Gastrocnemius medialis (tissue), 4 donors: ENCODE measurements at regions not wholly inside any gene's neighbourhood (a gene's known extent, or its start where the extent isn't known, plus 50 kb on each side); places are given as distances from the start of the nearest gene placed in this dataset.

Source experiments
- ATAC-seq, 2 donors: fragments of 150-250 bp; one replicate each; pipeline ENCODE4 v1.9.1; 2016
- DNase-seq, 2 donors: peaks; one replicate each; pipeline ENCODE4 v3.0.0-alpha.2; 2019
- H3K27ac ChIP-seq, 4 donors: fragments of 200-600 bp; sonication (generic); 1 replicate in 1 of 4; 2 replicates in 3 of 4; pipeline ENCODE4 v1.5.1; 2016 to 2018; ENCODE audit warnings: mild to moderate bottlenecking in 2 of 4, moderate library complexity in 1 of 4
- H3K27me3 ChIP-seq, 3 donors: fragments of 200-600 bp; sonication (generic) in 2 of 3; 1 replicate in 1 of 3; 2 replicates in 2 of 3; pipeline versions ENCODE4 v1.5.1 to v1.6.0; 2016 to 2019; ENCODE audit warnings: mild to moderate bottlenecking in 1 of 3, moderate library complexity in 1 of 3
- H3K36me3 ChIP-seq, 2 donors: fragments of 200-600 bp; sonication (generic) in 1 of 2; one replicate each; pipeline ENCODE4 v1.5.1; 2017 to 2018
- H3K4me1 ChIP-seq, 2 donors: fragments of 200-600 bp; sonication (generic) in 1 of 2; one replicate each; pipeline ENCODE4 v1.5.1; 2016 to 2017; ENCODE audit warnings: mild to moderate bottlenecking in 2 of 2
- H3K4me3 ChIP-seq, 4 donors: fragments of 200-600 bp; sonication (generic) in 3 of 4; 1 replicate in 1 of 4; 2 replicates in 3 of 4; pipeline ENCODE4 v1.5.1; 2016 to 2019; ENCODE audit warnings: mild to moderate bottlenecking in 2 of 4
- H3K9me3 ChIP-seq, 3 donors: fragments of 200-600 bp; sonication (generic) in 2 of 3; 1 replicate in 1 of 3; 2 replicates in 2 of 3; pipeline ENCODE4 v1.5.1; 2016 to 2019
- POLR2A ChIP-seq, 2 donors: fragments of 450-650 bp; IDR thresholded peaks; one replicate each; pipeline ENCODE4 v1.6.1; 2017; ENCODE audit warnings: antibody characterized with exemption in 2 of 2, mild to moderate bottlenecking in 2 of 2, moderate library complexity in 2 of 2
- in situ Hi-C, 4 donors: fragments of 200-750 bp; cut with MboI; loops; one replicate each; pipeline versions ENCODE4 v1.15.0 to v1.8.0; 2017; ENCODE audit warnings: low sequenced_read_pairs in 4 of 4
- intact Hi-C: fragments of 100-400 bp; cut with DNase I; formaldehyde crosslinking; loops from one replicate; pipeline ENCODE4 v1.15.1; 2023; ENCODE audit warnings: low total_unique reads
- TF ChIP-seq, protein P1 (sequence below), 5 experiments: fragments of 450-650 bp in 3 of 5; fragments of 200-600 bp in 2 of 5; sonication (generic) in 2 of 5; IDR thresholded peaks in 4 of 5; conservative IDR thresholded peaks in 1 of 5; 1 replicate in 4 of 5; 2 replicates in 1 of 5; pipeline ENCODE4 v1.5.1; 2016 to 2019; ENCODE audit warnings: antibody characterized with exemption in 5 of 5, mild to moderate bottlenecking in 3 of 5, moderate library complexity in 3 of 5

DNA sequence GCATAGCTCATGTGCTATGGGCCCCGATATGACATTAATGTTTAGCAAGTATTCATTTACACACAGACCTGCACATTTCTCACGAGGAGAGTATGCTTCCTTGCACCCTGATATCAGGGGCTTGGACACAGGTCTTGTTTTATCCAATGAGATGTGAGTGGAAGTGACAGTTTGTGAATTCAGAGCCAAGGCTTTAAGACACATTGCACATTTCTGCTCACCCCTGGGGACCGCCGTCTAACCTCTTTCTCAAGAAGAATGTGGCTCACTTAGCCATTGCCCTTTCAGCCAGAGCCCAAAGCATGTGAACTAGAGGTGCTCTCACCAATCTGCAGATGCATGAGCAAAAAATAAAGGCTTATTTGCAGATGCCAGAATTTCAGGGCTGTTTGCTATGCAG lies 116.1 kb upstream of the C16orf82 start:
- Histone ChIP-seq H3K4me1 (no peaks in the 10 kb centered on the region), H3K4me3 (no peak overlapping the region), H3K36me3 (no peaks in the 10 kb centered on the region), H3K27ac (no peak overlapping the region), H3K9me3 (no peaks in the 10 kb centered on the region), H3K27me3 (no peaks in the 10 kb centered on the region)
- no peak for ATAC-seq
- no peak for DNase-seq
- in situ Hi-C loops (no loop called here), intact Hi-C loops (no loop called here)
- TF ChIP-seq POLR2A (IDR thresholded peaks at IDR 0.05): no peak

DNA sequence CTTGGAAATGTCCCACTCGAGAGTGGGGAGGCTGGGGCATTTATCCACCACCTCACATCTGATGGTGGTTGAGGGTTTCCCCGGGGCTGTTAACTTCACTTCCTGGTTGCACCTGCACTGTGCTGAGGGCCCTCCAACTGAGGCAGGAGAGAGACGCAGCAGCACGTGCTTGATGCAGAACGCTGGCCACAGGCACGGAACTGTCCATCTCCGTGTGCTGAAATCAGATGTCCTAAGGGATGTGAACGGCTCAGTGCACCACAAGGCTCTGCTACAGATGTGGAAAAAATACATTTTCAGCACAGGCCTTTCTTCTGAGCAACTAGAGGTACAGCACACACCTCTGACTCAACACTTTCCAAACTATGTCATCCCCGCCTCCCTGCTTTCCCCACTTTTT lies 114.8 kb upstream of the C16orf82 start:
- Histone ChIP-seq H3K4me1 (no peaks in the 10 kb centered on the region), H3K27ac (no peak overlapping the region), H3K36me3 (no peaks in the 10 kb centered on the region), H3K4me3 (no peak overlapping the region), H3K9me3 (no peaks in the 10 kb centered on the region), H3K27me3 (no peaks in the 10 kb centered on the region)
- in situ Hi-C loops (no loop called here), intact Hi-C loops (no loop called here)
- TF ChIP-seq, protein P1, sequence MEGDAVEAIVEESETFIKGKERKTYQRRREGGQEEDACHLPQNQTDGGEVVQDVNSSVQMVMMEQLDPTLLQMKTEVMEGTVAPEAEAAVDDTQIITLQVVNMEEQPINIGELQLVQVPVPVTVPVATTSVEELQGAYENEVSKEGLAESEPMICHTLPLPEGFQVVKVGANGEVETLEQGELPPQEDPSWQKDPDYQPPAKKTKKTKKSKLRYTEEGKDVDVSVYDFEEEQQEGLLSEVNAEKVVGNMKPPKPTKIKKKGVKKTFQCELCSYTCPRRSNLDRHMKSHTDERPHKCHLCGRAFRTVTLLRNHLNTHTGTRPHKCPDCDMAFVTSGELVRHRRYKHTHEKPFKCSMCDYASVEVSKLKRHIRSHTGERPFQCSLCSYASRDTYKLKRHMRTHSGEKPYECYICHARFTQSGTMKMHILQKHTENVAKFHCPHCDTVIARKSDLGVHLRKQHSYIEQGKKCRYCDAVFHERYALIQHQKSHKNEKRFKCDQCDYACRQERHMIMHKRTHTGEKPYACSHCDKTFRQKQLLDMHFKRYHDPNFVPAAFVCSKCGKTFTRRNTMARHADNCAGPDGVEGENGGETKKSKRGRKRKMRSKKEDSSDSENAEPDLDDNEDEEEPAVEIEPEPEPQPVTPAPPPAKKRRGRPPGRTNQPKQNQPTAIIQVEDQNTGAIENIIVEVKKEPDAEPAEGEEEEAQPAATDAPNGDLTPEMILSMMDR (IDR thresholded peaks at IDR 0.05 in 4 of 5, conservative IDR thresholded peaks at IDR 0.05 in 1 of 5): no peak
- TF ChIP-seq POLR2A (IDR thresholded peaks at IDR 0.05): no peak
- DNase-seq: no peak
- no peak for ATAC-seq

DNA sequence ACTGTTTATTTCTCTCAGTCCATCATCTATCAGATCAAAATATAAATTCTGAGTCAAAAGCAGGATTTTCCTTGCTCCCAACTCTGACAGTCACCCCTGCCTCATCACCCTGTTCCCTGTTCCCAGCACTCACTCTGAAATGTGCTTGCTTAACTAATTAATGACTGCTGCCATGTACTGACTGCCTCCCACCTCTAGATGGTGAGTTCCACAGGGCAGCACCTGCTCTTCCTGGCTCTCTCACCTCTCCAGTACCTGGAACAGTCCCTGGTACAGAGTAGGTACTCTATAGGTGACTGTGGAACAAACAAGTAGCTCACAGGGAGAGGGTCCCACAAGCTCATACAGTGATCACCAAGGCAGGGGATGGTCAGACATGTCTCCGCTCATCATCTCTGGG lies 114.3 kb upstream of the C16orf82 start:
- ATAC-seq: no peak
- Histone ChIP-seq H3K27ac (no peak overlapping the region), H3K4me3 (no peak overlapping the region), H3K27me3 (no peaks in the 10 kb centered on the region), H3K36me3 (no peaks in the 10 kb centered on the region), H3K9me3 (no peaks in the 10 kb centered on the region), H3K4me1 (no peaks in the 10 kb centered on the region)
- in situ Hi-C loops (no loop called here), intact Hi-C loops (no loop called here)
- DNase-seq: no peak
- no peak for TF ChIP-seq POLR2A (IDR thresholded peaks at IDR 0.05)
- TF ChIP-seq, protein P1 (IDR thresholded peaks at IDR 0.05 in 4 of 5, conservative IDR thresholded peaks at IDR 0.05 in 1 of 5): no peak

DNA sequence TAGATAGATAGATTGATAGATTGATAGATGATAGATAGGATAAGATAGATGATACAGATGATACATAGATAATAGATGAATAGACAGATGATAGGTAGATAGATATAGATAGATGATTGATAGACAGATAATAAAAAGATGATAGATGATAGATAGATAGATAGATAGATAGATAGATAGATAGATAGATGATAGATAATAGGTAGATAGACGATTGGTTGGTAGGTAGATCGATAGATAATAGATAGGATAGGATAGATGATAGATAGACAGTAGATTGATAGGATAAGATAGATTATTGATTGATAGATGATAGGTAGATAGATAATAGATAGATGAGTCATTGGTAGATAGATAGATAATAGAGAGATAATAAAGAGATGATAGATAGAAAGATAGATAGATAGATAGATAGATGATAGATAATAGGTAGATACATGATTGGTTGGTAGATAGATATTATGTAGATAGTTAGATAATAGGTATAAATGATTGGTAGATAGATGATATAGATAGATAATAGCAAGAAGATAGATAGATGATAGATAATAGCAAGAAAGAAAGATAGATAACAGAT lies 109.4 kb upstream of the C16orf82 start:
- H3K9me3 ChIP-seq: no peaks in the 10 kb centered on the region
- H3K27me3 ChIP-seq: no peaks in the 10 kb centered on the region
- H3K27ac ChIP-seq: no peak overlapping the region
- H3K4me3 ChIP-seq: no peak overlapping the region
- intact Hi-C loops (no loop called here), in situ Hi-C loops (no loop called here)
- ATAC-seq: no peak
- no peaks in the 10 kb centered on the region for H3K36me3 ChIP-seq
- no peak for TF ChIP-seq POLR2A (IDR thresholded peaks at IDR 0.05)
- TF ChIP-seq, protein P1 (IDR thresholded peaks at IDR 0.05 in 4 of 5, conservative IDR thresholded peaks at IDR 0.05 in 1 of 5): no peak
- no peak for DNase-seq
- H3K4me1 ChIP-seq: no peaks in the 10 kb centered on the region

DNA sequence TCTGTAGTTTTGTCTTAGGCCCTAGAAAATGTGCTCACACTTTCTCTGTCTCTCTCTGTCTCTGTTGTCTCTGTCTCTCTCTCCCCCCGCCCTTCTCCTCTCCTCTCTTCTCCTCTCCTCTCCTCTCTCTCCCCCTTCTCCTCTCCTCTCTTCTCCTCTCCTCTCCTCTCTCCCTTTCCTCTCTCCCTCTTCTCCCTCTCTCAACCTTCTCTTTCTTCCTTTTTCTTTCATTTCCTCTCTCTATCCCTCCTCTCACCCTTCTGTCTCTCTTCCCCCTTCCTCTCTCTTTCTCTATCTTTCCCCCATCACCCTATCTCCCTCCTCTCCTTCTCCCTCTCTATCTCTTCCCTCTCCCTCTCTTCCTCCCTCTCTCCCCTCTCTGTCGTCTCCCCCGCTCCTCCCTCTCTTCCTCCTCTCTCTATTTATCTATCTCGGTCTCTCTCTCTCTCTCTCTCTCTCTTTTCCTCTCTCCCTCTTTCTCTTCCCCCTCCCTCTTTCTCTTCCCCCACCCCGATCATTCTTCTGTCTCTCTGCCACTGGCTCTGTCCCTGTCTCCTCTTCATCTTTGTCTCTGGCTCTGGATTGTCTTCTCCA lies 107.2 kb upstream of the C16orf82 start:
- no peak overlapping the region for H3K4me3 ChIP-seq
- no peak for TF ChIP-seq POLR2A (IDR thresholded peaks at IDR 0.05)
- no peaks in the 10 kb centered on the region for H3K27me3 ChIP-seq
- H3K27ac ChIP-seq: no peak overlapping the region
- intact Hi-C loops: no loop called here
- in situ Hi-C loops: no loop called here
- no peak for DNase-seq
- H3K4me1 ChIP-seq: no peaks in the 10 kb centered on the region
- H3K9me3 ChIP-seq: no peaks in the 10 kb centered on the region
- no peak for ATAC-seq
- H3K36me3 ChIP-seq: no peaks in the 10 kb centered on the region

DNA sequence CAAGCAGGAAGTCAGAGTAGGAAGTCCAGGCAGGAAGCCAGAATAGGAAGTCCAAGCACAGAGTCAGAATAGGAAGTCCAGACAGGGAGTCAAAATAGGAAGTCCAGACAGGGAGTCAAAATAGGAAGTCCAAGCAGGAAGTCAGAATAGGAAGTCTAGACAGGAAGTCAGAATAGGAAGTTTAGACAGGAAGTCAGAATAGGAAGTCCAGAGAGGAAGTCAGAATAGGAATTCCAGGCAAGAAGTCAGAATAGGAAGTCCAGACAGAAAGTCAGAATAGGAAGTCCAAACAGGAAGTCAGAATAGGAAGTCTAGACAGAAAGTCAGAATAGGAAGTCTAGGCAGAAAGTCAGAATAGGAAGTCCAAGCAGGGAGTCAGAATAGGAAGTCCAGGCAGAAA lies 105.3 kb upstream of the C16orf82 start:
- H3K27ac ChIP-seq: no peak overlapping the region
- in situ Hi-C loops (no loop called here), intact Hi-C loops (no loop called here)
- H3K4me1 ChIP-seq: no peaks in the 10 kb centered on the region
- H3K36me3 ChIP-seq: no peaks in the 10 kb centered on the region
- DNase-seq: no peak
- no peaks in the 10 kb centered on the region for H3K27me3 ChIP-seq
- ATAC-seq: no peak
- no peak for TF ChIP-seq POLR2A (IDR thresholded peaks at IDR 0.05)
- TF ChIP-seq, protein P1 (IDR thresholded peaks at IDR 0.05 in 4 of 5, conservative IDR thresholded peaks at IDR 0.05 in 1 of 5): no peak
- H3K9me3 ChIP-seq: no peaks in the 10 kb centered on the region
- no peak overlapping the region for H3K4me3 ChIP-seq
